Activated CD4-positive, CD25-positive, alpha-beta regulatory T cell treated with anti-CD3 and anti-CD28 coated beads, Interleukin-2, amount 50 U/mL, for 72 hours (primary cell): ENCODE measurements at regions not wholly inside any gene's neighbourhood (a gene's known extent, or its start where the extent isn't known, plus 50 kb on each side); places are given as distances from the start of the nearest gene placed in this dataset.
"Not testable (repeated sequence)": the region's sequence is repeated elsewhere in the genome, so short reads cannot be mapped to it uniquely, and the experiment has no call there.

Experiments used
- DNase-seq: peaks from one replicate; pipeline ENCODE4 v3.0.0; 2021

DNA sequence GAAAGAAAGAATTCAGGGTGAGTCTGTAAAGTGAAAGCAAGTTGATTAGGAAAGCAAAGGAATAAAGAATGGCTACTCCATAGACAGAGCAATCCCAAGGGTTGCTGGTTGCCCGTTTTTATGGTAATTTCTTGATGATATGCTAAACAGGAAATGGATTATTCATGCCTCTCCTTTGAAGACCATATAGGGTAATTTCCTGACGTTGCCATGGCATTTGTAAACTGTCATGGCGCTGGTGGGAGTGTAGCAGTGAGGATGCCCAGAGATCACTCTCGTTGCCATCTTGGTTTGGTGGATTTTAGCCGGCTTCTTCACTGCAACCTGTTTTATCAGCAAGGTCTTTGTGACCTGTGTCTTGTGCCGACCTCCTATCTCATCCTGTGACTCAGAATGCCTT lies 287.4 kb upstream of the ERCC4 start:
- not testable (repeated sequence) for DNase-seq

GRCh38 chr16:13633391-13633861 lies 286.5 kb upstream of the ERCC4 start:
- no peak for DNase-seq

DNA sequence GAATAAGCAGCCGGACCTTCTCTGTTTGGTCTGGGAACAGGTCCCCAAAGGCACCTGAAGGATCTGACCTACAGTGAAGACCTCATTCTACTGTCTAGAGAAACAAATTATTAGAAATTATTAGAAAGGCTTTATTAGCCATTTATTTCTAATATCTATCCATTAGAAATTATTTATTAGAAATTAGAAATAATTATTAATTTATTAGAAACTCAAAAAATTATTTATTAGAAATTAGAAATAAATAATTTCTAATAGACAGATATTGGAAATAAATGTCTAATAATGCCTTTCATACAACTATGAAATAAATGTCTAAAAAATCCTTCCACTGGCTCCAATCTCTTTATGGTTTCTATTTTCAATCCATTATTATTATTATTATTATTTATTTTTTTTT lies 285.7 kb upstream of the ERCC4 start:
- no peak for DNase-seq

DNA sequence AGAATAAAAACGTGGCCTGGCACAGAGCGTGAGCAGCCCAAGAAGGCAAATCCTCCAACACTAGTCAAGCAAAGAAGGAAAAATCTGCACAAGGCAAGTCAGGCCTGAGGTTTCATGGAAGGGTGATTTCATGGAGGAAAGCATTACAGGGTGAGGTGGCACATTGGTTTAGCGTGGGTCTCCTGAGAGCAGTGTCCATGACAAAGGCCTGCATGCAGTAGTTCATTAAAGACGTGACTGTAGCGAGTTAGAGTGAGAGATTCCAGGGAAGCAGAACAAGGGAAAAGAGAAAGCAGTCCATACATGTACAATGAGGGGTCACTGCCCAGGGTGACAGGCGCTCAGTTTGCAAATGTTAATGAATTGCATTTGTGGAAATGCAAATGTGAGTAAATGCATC lies 285.0 kb upstream of the ERCC4 start:
- no peak for DNase-seq

- no peak for DNase-seq
Measured at GRCh38 chr16:13638218-13638617, 281.7 kb upstream of the ERCC4 start.

DNA sequence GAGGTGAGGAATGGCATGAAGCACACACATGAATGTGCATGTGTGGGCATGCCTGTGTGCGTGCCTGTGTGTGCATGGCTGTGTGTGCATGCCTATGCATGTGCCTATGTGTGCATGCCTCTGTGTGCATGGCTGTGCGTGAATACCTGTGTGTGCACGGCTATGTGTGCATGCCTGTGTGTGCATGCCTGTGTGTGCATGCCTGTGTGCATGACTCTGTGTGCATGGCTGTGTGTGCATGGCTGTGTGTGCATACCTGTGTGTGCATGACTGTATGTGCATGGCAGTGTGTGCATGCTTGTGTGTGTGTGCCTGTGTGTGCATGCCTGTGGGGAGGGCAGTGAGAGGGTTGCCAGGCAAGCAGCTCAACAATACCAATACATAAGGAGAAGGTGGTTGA lies 276.5 kb upstream of the ERCC4 start:
- no peak for DNase-seq

GRCh38 chr16:13645601-13646245 lies 274.2 kb upstream of the ERCC4 start:
- DNase-seq, result no peak

- DNase-seq, result no peak
Measured at GRCh38 chr16:13660807-13661206, 259.1 kb upstream of the ERCC4 start.

- DNase-seq, result no peak
Measured at GRCh38 chr16:13665876-13666275, 254.1 kb upstream of the ERCC4 start.

- no peak for DNase-seq
Measured at GRCh38 chr16:13672196-13672595, 247.8 kb upstream of the ERCC4 start.

DNA sequence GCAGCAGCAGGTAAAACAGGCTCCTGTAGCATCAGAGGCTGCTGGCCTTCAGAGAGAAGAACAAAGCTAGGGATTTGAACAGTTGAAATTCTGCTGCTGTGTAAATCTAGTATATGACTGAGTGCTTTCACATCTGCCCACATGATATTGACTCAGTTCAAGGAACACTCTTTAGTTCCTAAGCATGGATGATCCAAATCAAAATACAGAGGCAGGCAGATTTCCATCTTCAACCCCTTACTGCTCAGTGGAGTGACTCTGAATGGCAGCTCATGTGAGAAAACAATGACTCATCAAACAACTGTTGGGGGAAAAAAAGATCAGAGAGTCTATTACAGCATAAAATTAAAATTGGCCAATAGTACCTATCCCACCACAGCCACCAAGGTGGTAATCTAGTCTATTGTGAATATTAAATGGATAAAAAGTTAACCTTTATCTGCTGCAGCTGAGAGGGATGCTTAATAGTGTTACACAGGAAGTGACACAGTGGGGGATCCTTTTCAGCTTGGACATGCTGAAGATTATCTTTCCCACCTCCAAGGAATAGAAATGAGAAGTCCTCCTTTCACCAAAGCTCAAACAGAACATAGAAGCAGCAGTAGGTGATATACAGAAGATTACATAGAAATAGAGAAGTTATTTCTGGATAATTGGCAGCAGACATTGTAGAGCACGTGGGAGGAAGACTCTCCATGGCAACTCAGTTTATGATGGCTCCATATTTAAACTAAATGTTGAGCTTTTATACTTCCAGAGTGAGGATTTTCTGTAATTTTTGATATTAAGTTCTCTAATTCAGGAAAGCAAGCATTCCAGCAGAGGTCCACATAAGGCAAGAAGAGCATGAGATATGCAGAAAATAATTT lies 239.7 kb upstream of the ERCC4 start:
- DNase-seq, result no peak

- no peak for DNase-seq
Measured at GRCh38 chr16:13684819-13685563, 235.0 kb upstream of the ERCC4 start.

GRCh38 chr16:13696017-13696416 lies 223.9 kb upstream of the ERCC4 start:
- no peak for DNase-seq

DNA sequence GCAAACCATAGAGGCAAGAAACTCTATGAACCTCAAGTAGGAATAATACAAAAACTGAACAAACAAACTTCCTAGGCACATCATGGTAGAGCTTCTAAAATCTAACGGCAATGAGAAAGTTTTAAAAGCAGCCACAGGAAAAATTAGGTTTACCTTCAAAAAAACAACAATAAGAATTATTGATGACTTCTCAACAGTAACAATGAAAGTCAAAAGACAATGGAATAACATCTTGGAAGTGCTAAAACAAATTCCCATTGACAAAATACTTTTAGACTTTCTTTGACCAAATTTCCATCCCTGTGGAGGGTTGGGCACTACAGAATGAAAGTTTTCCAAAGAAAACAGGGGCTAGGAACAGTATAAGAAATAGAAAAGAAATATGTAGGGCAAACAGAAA lies 222.9 kb upstream of the ERCC4 start:
- DNase-seq, result no peak

DNA sequence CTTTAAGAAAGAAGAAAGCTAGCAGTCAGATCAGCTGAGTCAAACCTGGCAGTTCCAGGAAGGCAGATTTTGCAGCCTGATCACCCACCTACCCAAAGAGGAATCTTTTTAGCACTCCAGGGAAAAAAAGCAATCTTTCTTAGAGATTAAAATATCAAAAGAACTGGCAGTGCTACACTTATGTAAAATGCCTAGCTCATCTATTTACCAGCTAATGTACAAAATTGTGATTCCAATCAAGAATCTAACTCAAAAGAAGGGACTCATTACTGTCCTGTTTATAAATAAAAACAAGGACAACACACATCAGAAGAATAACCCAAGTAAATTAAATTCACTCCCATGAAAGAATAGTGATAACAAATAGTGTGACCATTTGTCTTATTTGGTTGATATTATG lies 222.4 kb upstream of the ERCC4 start:
- DNase-seq, result no peak

- DNase-seq, result no peak
Measured at GRCh38 chr16:13702614-13703013, 217.3 kb upstream of the ERCC4 start.

- DNase-seq, result no peak
Measured at GRCh38 chr16:13708347-13709120, 211.4 kb upstream of the ERCC4 start.

GRCh38 chr16:13718748-13719147 lies 201.2 kb upstream of the ERCC4 start:
- no peak for DNase-seq

DNA sequence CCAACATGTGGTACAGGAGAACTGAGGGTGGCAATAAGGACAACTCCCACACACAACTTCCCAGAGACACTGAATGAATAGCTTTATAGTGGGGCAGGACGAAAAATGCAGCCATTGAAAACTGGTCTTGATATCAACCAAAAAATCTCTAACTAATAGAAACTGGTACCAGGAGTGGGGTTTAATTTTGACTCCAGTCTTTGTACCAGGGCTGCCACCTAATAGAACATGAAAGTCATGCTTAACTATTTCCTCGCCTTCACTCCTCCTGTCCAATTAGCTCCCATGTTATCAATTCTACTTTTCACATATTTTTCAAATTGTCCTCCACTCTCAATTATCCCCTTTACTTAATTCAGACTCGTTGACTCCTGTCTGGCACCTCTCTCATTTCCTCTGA lies 192.0 kb upstream of the ERCC4 start:
- no peak for DNase-seq

GRCh38 chr16:13733561-13733960 lies 186.4 kb upstream of the ERCC4 start:
- DNase-seq, result no peak

DNA sequence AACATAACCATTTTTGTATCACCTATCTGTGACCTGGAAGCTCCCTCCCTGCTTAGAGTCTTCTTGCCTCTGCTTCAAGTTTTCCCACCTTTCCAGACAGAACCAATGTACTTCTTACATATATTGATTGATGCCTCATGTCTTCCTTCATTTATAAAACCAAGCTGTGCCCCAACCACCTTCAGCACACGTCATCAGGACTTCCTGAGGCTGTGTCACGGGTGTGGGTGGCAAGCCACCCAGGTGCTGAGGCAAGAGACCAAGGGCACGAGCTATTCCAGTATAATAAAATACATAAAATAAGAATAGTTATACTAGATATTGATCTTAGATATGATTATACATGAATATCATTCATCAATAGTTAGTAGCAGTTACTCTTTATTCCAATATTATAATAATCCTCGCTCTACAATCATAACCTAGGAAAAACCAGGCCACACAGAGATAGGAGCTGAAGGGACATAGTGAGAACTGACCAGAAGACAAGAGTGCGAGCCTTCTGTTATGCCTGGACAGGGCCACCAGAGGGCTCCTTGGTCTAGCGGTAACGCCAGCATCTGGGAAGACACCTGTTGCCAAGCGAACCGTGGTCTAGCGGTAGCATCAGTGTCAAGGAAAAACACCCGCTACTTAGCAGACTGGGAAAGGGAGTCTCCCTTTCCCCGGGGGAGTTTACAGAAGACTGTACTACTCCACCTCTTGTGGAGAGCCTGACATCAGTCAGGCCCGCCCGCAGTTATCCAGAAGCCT lies 180.2 kb upstream of the ERCC4 start:
- DNase-seq, result not testable (repeated sequence)

DNA sequence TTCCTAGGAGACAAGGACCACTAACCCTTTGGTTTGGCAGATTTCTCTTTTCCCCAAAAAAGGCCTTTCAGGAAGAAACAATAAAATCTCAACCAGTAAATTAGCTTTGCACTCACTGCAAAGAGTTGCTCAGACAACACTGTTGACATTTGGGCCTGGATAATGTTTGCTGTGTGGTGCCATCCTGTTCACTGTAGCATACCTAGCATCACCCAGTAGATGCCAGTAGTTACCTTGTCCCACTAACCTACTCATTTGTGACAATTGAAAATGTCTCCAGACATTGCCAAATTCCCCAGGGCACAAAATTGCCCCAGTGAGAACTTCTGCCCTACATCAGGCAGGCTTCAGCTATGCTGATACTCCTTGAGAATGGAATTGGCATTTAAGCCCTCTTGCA lies 177.0 kb upstream of the ERCC4 start:
- no peak for DNase-seq
